HG03469 (cell line): ENCODE measurements at regions not wholly inside any gene's neighbourhood (a gene's known extent, or its start where the extent isn't known, plus 50 kb on each side); places are given as distances from the start of the nearest gene placed in this dataset.

ENCODE experiments used
- ATAC-seq: cut with Tn5 transposase; IDR thresholded peaks from one replicate; pipeline ENCODE4 v1.9.1; 2021; ENCODE audit warnings: mild to moderate bottlenecking, moderate library complexity, moderate number of reproducible peaks; ENCODE audit not compliant: unreplicated experiment

DNA sequence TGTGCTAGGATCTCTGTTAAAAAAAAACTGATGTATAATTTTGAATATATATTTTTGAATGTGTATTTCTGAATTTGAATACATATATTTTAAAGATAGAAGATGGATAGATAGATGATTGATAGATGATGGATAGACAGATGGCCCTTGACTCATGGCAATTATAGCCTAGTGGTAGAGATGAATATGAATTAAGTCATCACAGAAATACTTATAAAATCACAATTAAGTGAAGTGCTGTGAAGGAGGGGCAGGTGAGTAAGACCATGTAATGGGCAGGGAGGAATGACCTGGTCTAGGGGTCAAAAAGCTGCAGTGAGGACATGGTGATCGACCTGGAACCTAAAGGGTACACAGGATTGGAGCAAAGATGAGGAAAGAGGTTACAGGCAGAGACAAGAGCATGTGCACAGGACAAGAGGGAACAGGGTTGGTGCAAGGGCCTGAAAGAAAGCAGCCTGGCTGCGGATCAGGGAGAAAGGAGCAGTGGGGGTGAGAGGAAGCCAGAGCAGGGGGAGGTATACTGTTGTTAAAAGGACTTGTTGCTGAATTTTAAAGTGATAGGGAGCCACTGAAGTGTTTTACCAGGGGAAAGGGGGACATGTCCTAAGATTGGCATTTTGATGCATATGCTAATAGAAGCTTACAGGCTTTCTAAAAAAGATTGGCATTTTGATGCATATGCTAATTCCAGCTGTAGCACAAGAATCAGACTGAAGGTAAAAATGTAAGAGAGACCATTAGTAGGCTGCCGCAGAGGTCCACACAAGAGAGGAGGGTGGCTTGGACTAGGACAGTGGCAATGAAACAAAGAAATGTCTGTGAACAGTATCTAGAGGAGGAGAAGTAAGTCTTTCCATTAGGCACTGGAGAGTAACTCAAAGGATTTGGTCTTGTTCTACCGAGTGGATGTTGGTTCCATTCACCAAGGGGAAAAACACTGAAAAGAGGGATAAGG, 527.8 kb downstream of the AGTPBP1 start:
- ATAC-seq: no peak

DNA sequence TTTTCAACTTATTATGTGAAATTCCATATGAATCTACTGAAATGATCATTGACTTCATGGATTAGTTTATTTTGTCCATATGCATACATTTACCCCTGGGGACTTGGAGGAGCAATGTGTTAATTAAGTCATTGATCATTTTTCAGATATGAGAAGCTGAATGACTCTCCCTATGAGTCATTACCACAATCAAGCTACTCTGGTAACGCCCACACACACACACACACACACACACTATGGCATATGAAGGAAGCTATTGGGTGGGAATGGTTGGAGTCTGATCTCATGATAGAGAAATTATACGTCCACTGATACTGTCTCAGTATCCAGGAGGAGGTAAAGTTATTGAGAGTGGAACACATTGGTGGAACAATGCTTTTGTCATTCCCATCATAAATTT, 528.9 kb downstream of the AGTPBP1 start:
- no peak for ATAC-seq

GRCh38 chr9:85212209-85212608, 529.5 kb downstream of the AGTPBP1 start:
- ATAC-seq: no peak

- no peak for ATAC-seq
Measured at GRCh38 chr9:85208666-85209065, 533.1 kb downstream of the AGTPBP1 start.

GRCh38 chr9:85204176-85204575, 534.6 kb downstream of the NTRK2 start:
- no peak for ATAC-seq

DNA sequence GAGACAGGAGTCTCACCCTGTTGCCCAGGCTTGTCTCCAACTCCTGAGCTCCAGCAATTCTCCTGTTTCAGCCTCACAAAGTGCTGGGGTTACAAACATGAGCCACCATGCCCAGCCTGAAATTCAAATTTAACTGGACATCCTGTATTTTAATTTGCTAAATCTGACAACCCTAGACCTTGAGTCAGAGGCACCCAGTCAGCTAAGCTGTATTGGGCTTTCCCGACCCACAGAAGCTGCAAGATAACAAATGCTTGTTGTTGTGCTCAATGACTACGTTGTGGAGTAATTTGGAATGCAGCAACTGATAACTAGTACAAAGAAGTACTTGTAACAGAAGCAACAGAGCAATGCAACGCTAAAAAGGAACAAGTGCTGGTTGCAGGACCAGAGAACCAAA, 533.1 kb downstream of the NTRK2 start:
- ATAC-seq: no peak

GRCh38 chr9:85200726-85201404, 531.3 kb downstream of the NTRK2 start:
- ATAC-seq: no peak

- no peak for ATAC-seq
Measured at GRCh38 chr9:85199866-85200495, 530.5 kb downstream of the NTRK2 start.

DNA sequence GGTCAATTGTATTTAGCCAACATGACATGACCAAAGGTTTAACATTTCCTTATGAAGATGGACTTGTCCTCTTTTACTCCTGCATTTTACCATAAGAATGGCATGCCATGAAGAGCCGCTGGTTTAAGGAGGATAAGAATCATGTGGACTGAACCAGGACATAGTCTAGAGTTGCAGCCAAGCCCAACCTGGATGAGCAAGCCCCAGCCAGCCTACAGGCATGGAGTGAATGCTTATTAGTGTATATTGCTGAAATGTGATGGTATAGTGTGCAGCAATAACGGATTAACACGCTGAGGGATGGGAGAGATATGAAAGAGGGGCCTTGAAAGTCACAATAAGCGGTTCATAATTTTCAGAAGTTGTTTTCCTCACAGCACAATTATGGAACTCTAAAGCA, 523.2 kb downstream of the NTRK2 start:
- no peak for ATAC-seq

GRCh38 chr9:85186218-85186585, 516.7 kb downstream of the NTRK2 start:
- no peak for ATAC-seq

- no peak for ATAC-seq
Measured at GRCh38 chr9:85185486-85186217, 516.1 kb downstream of the NTRK2 start.

- ATAC-seq: no peak
Measured at GRCh38 chr9:85182383-85182782, 512.9 kb downstream of the NTRK2 start.

DNA sequence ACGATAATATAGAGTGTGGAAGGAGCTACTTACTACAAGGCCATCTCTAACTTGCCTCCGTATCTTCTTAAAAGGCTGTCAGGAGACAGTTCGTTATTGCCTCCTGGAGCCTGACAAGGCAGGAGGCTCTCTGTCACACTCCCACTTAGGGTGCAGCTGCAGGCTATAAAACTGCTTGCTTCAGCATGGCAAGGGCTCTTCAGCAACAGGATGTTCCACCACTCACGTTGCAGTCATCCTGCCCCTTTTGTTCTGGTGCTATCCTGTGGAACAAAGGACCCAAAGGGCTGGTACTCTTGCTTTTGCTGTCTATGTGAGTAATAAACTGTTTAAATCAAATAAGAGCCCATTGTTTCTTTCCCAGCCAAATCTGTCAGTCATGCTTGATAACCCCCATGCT, 508.9 kb downstream of the NTRK2 start:
- no peak for ATAC-seq

GRCh38 chr9:85173967-85174366, 504.4 kb downstream of the NTRK2 start:
- no peak for ATAC-seq

GRCh38 chr9:85172001-85172978, 502.8 kb downstream of the NTRK2 start:
- ATAC-seq: no peak

- ATAC-seq: no peak
Measured at GRCh38 chr9:85171163-85171562, 501.6 kb downstream of the NTRK2 start.

DNA sequence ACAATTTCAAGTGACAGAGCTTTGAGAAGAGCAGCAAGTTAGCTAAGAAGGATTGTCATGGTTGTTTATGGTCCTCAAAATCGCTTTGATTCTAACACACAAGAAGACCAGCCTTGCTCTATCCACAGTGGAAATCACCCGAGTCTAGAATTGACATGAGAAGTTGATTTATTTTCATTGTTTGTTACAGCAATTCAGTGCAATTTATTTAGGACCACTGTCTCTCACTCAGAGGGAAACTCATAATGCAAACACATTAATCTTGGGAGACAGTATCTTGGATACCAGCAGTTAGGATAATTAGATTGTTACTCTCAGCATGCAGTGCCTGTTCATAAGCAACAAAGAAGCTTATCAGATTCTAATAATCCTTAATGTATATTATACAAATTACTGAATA, 498.9 kb downstream of the NTRK2 start:
- no peak for ATAC-seq

- ATAC-seq: no peak
Measured at GRCh38 chr9:85167146-85167545, 497.6 kb downstream of the NTRK2 start.

- no peak for ATAC-seq
Measured at GRCh38 chr9:85163825-85164224, 494.3 kb downstream of the NTRK2 start.

DNA sequence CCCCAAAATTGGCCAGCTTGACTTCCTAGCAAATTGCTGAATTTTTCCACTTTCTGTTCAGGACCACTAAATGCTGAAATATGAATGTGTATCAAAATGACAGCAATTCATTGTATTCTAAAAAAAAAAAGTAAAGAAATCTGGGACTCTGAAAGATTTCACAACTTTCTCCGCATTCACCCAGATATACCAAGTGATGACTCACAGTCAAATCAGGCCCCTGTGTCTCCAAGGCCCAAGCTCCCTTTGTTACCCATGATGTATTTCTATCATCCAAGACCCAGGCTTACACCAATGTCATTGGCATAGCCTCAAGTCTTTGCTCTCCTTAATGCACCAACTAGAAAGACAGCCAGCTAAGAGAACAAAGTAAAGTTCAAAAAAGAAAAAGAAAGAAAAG, 493.9 kb downstream of the NTRK2 start:
- ATAC-seq: no peak
